Upper lobe of left lung (tissue), 4 donors: ENCODE measurements at regions not wholly inside any gene's neighbourhood (a gene's known extent, or its start where the extent isn't known, plus 50 kb on each side); places are given as distances from the start of the nearest gene placed in this dataset.

Experiments used
- CTCF ChIP-seq, 6 experiments: fragments of 450-650 bp in 4 of 6; fragments of 200-600 bp in 2 of 6; sonication (generic) in 2 of 6; IDR thresholded peaks; one replicate each; pipeline ENCODE4 v1.5.1; 2016 to 2019; ENCODE audit warnings: antibody characterized with exemption in 6 of 6
- EP300 ChIP-seq, 4 donors: sonication (generic); formaldehyde crosslinking; IDR thresholded peaks; one replicate each; pipeline ENCODE4 v1.5.1; 2017; ENCODE audit warnings: antibody characterized with exemption in 4 of 4, control low read depth in 2 of 4
- POLR2AphosphoS5 ChIP-seq, 2 donors: sonication (generic); formaldehyde crosslinking; IDR thresholded peaks; one replicate each; pipeline ENCODE4 v1.5.1; 2017; ENCODE audit warnings: antibody characterized with exemption in 2 of 2

- TF ChIP-seq CTCF (IDR thresholded peaks at IDR 0.05) (no peak), POLR2AphosphoS5 (IDR thresholded peaks at IDR 0.05) (no peak), EP300 (IDR thresholded peaks at IDR 0.05) (no peak)
Measured at GRCh38 chr13:107091861-107092260, 523.9 kb upstream of the ARGLU1 start.
